ENCODE measurements at regions not wholly inside any gene's neighbourhood (a gene's known extent, or its start where the extent isn't known, plus 50 kb on each side); places are given as distances from the start of the nearest gene placed in this dataset.

DNA sequence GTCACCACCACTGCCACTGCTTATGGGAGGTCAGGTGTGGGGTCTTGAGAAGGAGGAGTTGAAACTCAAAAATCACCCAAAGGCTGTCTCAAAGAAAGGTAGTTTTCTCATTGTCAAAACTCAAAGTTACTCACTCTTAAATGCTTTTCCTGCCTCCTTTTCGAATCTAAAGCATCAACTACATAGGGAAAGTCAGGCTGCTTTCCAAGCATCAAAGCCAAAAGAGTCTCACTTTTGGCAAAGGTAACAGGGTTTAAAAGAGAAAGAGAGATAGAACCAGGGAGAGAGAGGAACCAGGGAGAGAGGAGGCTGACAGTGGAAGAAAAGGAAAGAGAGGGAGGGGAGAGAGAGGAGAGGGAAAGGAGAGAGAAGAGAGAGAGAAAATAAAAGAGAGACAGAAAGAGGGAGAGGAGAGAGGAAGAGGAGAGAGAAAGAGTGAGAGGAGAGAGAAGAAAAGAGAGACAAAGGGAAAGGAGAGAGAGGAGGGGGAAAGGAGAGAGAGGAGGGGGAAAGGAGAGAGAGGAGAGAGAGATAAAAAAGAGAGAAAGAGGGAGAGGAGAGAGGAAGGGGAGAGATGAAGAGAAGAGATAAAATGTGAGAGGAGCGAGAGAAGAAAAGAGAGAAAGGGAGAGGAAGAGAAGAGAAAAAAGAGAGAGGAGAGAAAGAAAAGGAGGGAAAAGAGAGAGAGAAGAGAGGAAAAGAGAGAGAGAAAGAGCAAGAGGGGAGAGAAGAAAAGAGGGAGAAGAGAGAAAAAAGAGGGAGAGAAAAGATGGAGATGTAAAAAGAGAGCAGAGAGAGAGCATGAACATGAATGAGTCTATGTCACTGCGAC, 262.0 kb upstream of the TSHZ3 start:
- no peak for DNase-seq

DNA sequence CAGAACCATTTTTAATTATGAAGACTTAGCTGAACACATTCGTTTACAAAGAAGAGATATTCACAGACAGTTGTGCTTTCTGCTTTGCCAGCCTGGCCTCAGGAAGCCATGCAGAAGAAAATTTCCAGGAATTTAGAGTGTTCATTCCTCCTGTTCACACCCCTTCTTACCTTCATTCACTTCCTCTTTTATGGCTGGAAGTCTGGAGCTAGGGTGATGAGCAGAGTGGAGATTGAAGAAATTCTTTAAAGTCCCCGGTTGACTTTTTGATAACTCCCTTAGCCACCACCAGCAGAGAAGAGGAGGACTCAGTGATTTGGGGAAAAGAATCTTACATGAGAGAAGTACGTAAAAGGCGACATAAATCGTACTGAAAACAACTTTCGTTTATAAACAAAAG, 263.6 kb upstream of the TSHZ3 start:
- no peak for DNase-seq

DNA sequence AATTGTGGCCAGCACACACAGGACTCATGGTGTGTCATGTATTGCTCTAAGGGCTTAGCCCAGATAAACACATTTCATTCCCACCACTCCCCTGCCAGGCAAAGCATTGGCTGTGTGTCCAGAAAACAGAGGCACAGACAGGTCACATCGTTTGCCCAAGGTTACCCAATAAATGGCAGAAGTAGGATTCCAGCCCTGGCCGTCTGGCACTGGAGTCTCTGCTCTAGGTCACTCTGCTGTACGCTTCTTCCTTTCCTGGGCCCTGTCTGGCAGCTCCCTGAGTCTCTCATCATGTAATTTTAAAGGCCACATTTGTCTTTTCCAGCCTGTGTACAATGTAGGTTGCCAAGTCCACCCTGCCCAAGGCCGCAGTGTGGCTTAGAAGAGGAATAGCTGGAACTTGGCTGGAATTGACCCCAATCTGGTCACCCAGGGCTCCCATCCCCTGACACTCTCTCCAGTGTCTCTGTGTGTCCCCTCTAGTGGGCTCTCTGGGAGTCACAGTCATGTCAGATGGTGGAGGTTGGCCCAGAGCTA, 264.5 kb upstream of the TSHZ3 start:
- no peak for DNase-seq

DNA sequence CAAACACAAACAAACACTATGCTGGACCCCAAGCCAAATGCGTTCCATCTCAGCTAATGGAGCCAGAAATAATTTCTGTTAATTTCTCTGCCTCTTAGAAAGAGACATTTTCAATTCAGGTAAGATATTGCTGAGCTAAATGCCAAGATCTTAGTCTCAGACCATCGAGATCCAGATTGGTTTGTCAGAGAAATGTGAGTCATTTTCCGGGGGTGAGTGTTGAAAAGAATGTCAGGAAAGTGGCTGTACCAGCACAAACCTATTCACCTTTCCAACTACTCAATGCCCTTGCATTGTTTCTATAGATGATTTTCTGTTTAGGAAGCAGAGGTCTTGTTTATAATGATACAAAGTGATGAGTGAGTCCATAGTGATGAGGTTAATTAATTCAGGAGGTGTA, 266.8 kb upstream of the TSHZ3 start:
- DNase-seq: no peak

DNA sequence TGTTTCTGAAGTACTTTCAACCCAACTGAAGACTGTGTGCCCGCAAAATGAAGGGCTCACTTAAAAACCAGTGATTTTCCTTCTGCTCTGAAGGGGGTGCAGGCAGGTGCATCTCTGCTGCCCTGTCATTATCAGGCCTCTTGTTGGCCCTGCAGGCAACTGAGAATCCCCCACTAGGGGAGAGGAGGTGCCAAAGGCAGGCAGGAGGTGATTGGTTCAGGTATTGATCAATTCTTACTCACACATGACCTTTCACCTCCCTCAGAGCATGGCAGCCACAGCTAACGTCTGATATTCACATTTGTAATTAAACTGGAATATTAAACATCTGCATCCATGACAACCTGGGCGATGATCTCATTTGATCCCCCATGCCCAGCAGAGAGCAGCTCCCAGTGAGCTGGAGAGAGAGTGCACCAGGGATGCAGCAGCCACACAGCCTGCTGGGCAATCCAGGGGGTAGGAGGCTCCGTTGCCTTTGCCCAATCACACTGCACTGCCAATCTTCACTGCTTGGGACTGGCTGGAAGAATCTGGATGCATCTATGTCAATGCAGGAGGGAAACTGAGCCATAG, 267.9 kb upstream of the TSHZ3 start:
- DNase-seq: no peak

DNA sequence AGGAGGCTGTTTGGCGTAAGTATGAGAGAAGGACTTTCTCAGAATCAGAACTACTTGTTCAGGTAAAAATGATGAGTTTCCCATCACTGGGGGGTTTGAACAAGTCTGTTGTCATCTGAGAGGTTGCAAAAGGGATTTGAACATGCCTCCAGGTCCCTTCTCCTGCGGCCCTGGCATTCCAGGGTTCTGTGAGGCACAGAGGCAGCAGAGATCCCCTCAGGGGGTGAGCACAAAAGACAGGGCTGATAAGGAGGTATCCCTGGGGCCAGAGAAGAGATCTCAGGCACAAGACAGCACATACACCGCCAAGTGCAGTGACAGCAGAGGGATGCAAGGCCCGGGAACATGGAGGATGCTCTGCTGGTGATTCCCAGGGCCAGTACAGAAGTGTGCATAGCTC, 275.8 kb upstream of the TSHZ3 start:
- DNase-seq: peak; percentile 49

DNA sequence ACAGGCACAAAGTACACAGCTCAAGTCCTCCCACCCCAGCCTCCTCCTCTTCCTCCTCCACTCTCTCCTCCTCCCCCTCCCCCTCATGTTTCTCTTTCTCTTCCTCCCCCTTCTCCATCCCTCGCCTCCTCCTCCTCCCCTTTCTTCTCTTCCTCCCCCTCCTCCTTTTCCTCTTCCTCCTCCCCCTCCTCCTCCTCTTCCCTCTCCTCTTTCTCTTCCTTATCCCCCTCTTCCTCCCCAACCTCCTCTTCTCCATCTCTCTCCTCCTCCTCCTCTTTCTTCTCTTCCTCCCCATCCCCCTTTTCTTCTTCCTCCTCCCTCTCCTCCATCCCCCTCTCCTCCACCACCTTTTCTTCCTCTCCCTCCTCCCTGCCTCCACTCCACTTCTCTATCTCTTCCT, 276.3 kb upstream of the TSHZ3 start:
- no peak for DNase-seq

DNA sequence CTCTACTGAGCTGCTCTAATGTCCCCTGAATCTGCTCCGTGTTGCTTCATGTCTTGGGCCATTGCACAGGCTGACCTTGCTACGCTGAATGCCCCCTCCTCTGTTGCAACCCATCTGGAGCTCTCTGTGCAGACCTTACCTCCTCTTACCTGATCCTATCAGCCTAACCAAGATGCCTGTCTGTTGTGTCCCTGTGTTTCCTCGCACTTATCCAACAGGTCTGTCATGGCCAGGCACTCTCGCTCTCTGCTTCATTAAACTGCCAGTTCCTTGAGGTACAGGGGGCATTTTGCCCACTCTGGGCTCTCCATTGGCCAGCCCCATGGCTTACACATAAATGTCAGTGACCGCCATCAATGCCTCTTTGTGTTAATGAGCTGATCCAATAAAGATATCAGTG, 277.7 kb upstream of the TSHZ3 start:
- no peak for DNase-seq

DNA sequence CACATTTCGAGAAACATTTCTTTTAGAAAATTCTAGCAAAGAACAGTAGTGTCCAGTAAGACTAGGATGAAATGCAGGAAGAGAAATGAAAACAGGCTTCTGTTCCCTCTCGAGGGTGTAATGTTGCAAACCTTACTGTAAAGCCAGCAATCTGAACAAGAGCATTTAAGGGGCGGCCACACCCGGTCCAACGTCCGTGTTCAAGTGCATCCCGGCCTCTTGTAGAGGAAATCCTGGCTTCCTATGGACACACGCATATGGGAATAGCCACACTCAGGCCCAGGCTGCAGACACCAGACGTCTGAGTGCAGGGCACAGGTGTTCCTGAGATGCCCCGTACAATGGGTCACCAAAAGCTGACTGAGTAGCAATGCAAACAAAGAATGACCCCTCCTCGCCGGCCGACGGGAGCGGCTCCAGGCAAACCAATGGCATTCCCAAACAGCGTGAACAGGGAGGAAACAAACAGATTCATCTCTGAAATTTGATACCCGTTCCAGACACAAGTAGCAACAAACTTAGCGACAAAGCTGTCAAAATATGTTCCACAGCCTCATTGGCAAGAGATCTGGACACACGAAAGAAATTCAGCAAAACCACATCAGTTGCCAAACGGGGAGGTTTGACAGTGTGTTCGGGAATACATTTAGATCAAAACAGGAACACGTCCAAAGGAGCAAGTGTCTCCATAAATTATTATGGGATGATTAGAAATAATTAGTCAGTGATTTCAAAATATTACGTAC, 278.6 kb upstream of the TSHZ3 start:
- peak; percentile 37 for DNase-seq

DNA sequence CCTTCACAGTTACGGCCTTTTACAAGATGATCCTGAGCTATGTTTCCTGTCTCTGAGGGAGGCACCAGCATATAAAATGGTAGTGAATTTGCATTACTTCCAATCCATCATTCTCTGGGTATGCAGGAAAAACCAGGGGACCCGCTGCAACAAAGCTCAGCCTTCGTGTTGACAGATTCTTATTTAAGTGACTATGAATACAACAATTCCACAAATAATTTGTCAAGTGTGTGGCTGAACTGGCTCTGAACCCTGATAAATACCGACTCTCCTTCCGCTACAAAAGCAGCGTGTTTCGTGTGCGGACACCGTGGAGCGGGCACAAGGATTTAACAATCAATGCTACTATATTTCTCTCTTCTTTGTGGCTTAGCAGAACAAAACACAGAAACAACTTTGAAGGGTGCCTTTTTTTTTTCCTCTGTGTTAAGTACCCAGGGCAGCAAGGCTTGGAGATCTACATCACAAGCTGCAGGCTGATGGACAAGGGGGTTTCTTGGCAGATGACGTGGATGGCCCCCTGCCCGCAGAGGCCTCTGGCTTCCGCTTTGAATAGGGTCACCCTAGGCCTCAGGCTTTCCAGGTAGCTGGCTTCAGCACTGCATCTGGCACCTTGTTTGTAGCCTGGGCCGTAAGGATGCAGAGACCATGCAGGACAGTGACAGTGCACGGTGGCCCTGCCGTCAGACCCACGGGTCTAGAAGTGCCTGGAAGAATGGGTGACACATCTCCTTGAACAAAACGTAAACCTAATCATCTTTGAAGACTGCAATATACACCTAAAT, 280.5 kb upstream of the TSHZ3 start:
- peak; percentile 21 for DNase-seq

DNA sequence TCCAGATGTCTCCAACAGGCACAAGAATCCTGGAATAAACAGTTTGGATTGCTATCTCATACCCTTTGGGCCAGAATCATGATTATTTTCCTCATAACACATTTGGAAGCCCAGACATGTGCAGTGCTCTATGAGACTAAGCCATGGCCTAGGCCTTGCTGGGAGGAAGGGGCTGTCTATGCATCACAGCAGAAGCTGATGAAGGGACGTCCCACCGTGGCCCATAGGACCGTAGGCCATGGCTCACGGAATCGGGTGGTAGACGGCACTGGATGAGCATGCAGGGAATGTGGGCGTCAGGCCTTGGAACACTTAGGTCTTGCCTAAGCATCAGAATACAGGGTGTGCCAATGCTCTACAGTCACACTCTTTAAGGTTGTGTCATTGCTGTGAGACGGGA, 283.8 kb upstream of the TSHZ3 start:
- no peak for DNase-seq

DNA sequence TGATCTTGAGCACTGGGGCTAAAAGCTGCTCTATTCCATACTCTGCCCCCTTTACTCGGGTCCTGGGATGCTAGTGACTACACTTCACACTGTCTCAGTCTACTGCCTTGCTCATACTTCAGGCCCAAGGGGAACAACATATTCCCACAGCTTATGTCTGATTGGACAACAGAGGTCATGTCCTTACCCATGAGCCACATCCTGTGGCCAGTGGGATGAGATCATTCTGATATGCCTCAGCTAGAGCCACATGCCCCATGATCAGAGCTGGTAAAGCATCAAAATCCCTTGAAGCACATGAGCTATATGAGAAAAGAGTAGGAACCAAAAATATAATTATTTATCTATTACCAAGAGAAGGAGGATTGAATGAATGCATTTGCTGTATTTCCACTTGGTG, 290.1 kb upstream of the TSHZ3 start:
- DNase-seq: no peak

DNA sequence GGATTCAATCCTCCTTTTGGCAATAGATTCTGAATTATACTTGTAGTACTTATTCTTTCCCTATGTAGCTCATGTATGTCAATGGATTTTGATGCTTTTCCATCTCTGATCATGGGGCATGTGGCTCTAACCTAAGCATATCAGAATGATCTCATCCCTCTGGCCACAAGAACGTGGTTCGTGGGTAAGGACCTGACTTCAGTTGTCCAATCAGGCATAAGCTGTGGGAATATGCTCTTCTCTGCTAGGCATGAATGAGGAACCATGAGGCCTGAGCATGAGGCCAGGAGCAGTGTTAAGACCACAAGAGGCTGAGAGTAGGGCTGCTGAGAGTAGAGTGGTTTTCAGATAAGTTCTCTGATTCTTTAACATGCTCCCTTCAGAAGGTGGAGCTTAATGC, 292.4 kb upstream of the TSHZ3 start:
- DNase-seq: no peak

DNA sequence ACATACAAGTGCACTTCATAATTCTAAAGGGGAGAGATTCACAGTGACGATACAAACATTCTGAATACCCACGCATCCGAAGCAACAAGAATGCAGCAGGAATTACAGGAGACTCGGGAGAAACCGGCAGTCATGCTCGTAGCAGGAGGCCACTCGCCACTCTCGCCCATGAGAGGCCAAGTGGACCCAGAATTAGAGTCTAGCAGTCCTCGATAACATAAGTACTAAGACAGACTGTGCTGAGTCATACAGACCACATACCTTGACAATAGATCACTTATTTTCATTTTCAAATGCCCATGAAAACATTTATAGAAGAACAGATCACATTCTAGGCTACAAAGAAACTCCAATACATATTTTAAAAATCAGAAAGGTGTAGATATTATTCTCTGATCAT, 299.1 kb upstream of the TSHZ3 start:
- no peak for DNase-seq

DNA sequence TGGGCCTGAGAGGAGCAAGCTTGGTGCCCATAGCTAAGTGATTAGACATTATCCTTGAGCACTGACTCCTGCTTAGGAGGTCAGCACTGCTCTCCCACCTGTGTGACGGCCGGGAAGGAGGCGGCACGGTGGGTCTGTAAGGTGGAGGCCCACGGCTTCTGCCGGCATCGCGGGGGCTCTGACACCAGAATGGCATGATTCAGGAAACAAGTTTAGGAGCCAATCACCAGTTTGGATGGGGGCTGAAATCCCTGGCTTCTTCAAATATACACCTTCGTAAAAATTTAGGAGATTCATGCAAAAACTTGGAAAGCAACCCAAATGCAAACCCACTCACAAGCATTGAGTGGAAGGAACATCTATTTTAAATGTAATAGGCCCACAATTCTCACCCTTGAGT, 307.3 kb upstream of the TSHZ3 start:
- no peak for DNase-seq

DNA sequence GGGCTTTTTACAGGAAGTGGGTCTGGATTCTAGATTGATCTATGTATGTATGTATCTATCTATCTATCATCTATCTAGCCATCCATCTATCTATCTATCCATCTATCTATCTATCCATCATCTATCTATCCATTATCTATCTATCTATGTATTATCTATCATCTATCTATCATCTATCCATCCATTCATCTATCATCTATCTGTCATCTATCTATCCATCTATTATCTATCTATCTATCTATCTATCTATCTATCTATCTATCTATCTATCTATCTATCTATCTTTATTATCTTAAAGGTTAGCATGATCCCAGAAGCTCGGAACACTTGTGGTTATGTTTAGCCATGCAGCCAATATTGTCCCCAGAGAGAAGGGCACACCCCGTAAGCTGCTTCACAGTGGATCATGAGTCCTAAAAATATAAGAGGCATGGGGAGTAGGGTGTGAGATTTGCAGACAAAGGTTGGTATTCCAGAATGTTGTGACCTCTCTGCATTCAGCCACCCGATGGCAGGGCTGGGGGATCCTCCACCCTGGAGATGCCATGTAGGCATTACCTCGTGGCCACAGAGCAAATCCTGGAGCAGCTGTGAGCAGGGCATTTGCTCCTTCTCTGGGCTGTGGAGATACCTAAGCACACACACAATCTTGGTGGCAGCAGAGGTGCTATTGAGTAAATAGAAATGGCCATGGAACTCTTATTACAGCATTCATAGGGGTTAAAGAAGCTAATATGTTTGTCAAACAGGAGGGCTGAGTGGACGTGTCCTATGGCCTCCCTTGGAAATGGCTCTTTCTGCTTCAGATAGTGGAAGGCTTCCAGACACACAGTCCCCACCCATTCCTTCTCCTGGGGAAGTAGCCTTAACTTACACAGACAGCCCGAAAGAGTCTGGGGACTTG, 310.0 kb upstream of the TSHZ3 start:
- no peak for DNase-seq

DNA sequence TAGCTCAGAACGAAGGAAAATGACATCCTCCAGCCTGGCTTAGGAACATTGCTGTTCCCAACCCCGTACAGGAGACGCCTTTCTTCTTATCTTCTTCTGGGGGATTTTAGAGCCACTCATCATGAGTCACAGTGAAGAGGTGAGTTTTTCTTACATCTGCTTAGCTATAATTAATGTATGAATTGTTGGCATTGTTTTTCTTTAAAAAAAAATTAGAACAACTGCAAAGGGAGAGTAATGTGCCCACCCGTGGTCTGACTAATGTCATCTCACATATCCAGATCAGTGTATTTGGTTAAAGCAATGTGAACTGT, 310.6 kb upstream of the TSHZ3 start:
- no peak for DNase-seq

DNA sequence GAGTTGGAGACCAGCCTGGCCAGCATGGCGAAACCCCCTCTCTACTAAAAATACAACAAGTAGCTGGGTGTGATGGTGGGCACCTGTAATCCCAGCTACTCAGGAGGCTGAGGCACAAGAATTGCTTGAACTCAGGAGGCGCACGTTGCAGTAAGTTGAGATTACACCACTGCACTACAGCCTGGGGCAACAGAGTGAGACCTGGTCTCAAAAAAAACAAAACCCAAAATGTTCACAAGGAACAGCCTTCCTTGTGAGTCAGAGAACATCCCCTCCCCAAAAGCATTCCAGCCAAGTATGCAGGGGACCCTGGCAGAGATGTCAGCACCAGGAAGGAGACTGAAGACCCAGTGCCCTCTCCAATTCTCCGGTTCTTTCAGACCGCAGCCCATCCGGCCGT, 314.9 kb upstream of the TSHZ3 start:
- peak; percentile 78 for DNase-seq

DNA sequence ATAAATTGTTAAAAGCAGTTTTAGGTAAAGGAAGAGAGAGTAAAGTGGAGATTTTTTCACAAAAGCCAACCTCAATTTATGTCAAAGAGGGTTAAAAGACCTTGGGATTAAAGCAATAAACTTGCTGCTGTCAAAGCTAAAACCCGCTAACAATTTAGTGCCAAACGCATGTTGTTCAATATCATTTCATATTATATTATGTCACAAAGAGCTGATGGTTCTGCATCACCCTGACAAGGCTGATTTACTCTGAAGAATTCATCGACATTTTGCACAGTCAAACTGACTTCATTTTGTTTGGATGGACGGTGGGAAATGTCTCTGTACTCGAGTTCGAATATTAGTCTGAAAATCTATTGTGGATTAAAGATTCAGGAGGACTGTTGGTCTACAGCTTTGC, 315.8 kb upstream of the TSHZ3 start:
- DNase-seq: no peak

DNA sequence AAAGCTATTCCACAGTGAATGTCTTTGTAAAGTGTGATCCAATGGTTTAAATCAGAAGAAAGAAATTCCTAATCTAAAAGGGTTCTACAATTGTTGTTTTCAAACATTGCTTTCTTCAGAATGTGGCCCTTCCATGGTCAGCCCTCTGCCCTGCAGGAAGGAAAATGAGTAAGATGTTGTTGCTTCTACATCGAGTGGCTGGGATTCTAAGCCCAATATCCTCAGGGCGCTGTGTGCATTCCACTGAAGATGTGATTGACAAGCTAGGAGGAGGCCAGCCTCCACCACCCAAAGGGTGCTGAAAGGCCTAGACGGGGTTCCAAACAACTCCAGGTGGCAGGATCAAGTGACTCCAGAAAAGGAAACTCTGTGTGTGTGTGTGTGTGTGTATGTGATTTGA, 316.9 kb upstream of the TSHZ3 start:
- peak; percentile 87 for DNase-seq

DNA sequence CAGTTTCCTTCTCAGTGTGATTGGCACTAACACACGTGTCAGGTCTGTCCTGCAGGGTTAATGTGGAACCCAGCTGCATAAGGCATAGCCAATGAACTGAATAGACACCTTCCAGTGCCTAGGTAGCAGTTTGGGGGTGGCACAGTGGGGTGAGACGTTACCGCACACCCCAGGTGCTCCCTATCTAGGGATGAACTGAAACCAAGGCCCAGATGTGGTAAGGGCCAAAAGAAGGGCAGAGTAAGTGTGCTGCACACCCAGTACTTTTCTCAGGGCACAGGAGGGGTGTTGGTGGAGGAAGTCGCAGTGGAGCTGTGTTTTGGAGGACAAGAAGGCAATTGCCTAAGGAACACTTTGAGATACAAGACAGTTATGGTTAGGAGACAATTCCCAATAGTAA, 317.9 kb upstream of the TSHZ3 start:
- DNase-seq: no peak

DNA sequence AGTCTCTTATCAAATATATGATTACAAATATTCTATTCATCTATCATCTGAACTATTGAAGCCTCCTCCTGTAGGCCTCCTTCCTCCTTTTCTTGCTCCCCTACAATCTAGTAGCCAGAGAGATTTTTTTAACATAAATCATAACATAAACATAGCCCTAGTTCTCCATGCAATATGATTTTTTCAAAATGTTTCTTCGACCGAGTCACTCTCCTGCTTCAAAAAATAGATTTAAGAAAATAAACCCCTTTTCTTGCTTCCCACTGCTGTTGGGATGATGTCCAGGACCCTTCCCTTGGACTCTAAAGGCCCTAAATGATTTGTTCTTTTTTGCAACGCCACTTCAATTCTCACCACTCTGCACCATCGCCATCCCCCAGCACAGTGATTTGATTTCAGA, 319.7 kb upstream of the TSHZ3 start:
- no peak for DNase-seq

All from islet precursor cell (in vitro differentiated cells).